ENCODE measurements at regions not wholly inside any gene's neighbourhood (a gene's known extent, or its start where the extent isn't known, plus 50 kb on each side); places are given as distances from the start of the nearest gene placed in this dataset.

DNA sequence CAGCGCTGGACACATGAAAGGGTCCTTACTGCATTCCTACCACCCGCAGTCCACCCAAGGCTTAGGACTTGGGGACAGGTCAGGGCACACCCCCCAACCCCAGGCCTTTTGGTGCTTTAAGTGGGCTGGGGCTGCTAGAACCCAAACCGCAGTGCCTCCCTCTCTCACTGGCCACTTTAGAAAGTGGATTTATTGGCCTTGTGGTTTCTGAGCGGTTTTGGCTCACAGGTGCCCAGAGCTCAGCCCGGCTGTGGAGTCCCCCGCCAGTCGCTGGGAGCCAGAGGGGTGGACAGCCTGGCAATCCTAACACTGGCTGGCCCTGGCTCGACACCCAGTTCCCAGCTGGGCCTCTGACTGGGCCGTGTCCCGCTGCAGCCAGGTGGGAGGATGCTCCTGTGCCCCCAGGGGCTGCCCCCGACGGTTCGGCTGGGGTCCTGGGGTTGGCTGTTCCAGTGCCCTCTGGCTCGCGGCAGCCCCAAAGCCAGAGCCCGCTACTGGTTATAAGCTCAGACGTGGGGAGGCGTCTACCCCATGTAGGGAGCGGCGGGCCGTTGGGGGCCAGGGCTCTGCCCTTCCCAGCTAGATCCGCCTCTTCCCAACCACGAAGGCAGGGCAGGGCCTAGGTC is 65.2 kb upstream of the RNU6ATAC start:
- no peak overlapping the region for H2BK120ac ChIP-seq (ENCODE audit: low read depth, low read length)
- no peak overlapping the region for H3K4ac ChIP-seq (ENCODE audit: low read depth, low read length)
- H4K91ac ChIP-seq (ENCODE audit: insufficient read depth, low read depth, low read length), result peak overlapping the region; percentile 43; the same call in 1 of the 2 replicates
- H3K9me1 ChIP-seq (ENCODE audit: insufficient read depth, low read length), result peaks cover 7% of the 10 kb centered on the region
- peak overlapping the region; percentile 55 for H2AK9ac ChIP-seq (replicated peaks; ENCODE audit: low read depth, low read length, poor library complexity)
- H2BK5ac ChIP-seq (ENCODE audit: low read depth, low read length, poor library complexity, severe bottlenecking), result no peak overlapping the region
- H3K4me1 ChIP-seq (ENCODE audit: control insufficient read depth, insufficient read depth, low read length), result peaks cover 27% of the 10 kb centered on the region
- no peak overlapping the region for H2AFZ ChIP-seq (replicated peaks; ENCODE audit: low read length, poor library complexity)
- no peak for TF ChIP-seq USF2 (IDR thresholded peaks at IDR 0.05; ENCODE audit: low read depth, low read length)
- TF ChIP-seq POLR2A (IDR thresholded peaks at IDR 0.05; ENCODE audit: low read depth, low read length), result no peak
- TF ChIP-seq NFE2L2 (IDR thresholded peaks at IDR 0.05; ENCODE audit: low read depth, low read length), result no peak
- no peak for TF ChIP-seq BHLHE40 (IDR thresholded peaks at IDR 0.05; ENCODE audit: low read depth, low read length)
- no peak for TF ChIP-seq MXI1 (IDR thresholded peaks at IDR 0.05; ENCODE audit: borderline replicate concordance, low read depth, low read length)
- no peak for TF ChIP-seq RAD21 (IDR thresholded peaks at IDR 0.05; ENCODE audit: low read length)
- TF ChIP-seq ELK1 (IDR thresholded peaks at IDR 0.05; ENCODE audit: borderline replicate concordance, low read depth, low read length), result no peak
- no peak for TF ChIP-seq RFX5 (IDR thresholded peaks at IDR 0.05; ENCODE audit: low read depth, low read length)
- TF ChIP-seq, protein P1, sequence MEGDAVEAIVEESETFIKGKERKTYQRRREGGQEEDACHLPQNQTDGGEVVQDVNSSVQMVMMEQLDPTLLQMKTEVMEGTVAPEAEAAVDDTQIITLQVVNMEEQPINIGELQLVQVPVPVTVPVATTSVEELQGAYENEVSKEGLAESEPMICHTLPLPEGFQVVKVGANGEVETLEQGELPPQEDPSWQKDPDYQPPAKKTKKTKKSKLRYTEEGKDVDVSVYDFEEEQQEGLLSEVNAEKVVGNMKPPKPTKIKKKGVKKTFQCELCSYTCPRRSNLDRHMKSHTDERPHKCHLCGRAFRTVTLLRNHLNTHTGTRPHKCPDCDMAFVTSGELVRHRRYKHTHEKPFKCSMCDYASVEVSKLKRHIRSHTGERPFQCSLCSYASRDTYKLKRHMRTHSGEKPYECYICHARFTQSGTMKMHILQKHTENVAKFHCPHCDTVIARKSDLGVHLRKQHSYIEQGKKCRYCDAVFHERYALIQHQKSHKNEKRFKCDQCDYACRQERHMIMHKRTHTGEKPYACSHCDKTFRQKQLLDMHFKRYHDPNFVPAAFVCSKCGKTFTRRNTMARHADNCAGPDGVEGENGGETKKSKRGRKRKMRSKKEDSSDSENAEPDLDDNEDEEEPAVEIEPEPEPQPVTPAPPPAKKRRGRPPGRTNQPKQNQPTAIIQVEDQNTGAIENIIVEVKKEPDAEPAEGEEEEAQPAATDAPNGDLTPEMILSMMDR (conservative IDR thresholded peaks at IDR 0.05; ENCODE audit: low read depth, low read length), result no peak
- no peak for TF ChIP-seq CEBPB (IDR thresholded peaks at IDR 0.05; ENCODE audit: low read depth, low read length)
- no peak for TF ChIP-seq MAZ (IDR thresholded peaks at IDR 0.05; ENCODE audit: borderline replicate concordance, low read depth, low read length)
- TF ChIP-seq CHD1 (IDR thresholded peaks at IDR 0.05; ENCODE audit: low read depth, low read length), result no peak
- no peak for TF ChIP-seq MAFK (IDR thresholded peaks at IDR 0.05; ENCODE audit: low read depth, low read length)
- no peak for TF ChIP-seq SMC3 (IDR thresholded peaks at IDR 0.05; ENCODE audit: low read depth, low read length)
- TF ChIP-seq RCOR1 (IDR thresholded peaks at IDR 0.05; ENCODE audit: insufficient replicate concordance, low read length), result no peak
- no peak for TF ChIP-seq FOS (IDR thresholded peaks at IDR 0.05; ENCODE audit: low read depth, low read length)
- BruUV-seq (replicated peaks), result no TSS peak
- dilution Hi-C loops (cut with HindIII; ENCODE audit: low sequenced_read_pairs, unreplicated experiment) (no loop called here), intact Hi-C loops (cut with micrococcal nuclease) (no loop called here), in situ Hi-C loops (cut with MboI; ENCODE audit: low sequenced_read_pairs) (no loop called here)
- no peak overlapping the region for H4K5ac ChIP-seq (ENCODE audit: low read depth, low read length)
- H3K27ac ChIP-seq (ENCODE audit: insufficient read depth, low read length), result no peak overlapping the region
- H2BK20ac ChIP-seq (ENCODE audit: low read depth, low read length), result peak overlapping the region; percentile 67; the same call in 1 of the 2 replicates
- H3K9me3 ChIP-seq (ENCODE audit: control insufficient read depth, insufficient read depth, low read length), result no peaks in the 10 kb centered on the region
- H4K8ac ChIP-seq (ENCODE audit: low read depth in 2 of 2, low read length in 2 of 2), result no peak overlapping the region
- no peaks in the 10 kb centered on the region for H3K79me1 ChIP-seq (ENCODE audit: low read depth in 1 of 2, low read length in 2 of 2)
- H3K36me3 ChIP-seq (ENCODE audit: control insufficient read depth, insufficient read depth, low read length), result no peaks in the 10 kb centered on the region
- CTCF ChIA-PET, result no interaction called here
- POLR2A ChIA-PET (ENCODE audit: unreplicated experiment), result no interaction called here
- H4K20me1 ChIP-seq (ENCODE audit: insufficient read depth, low read length), result no peaks in the 10 kb centered on the region
- H3K4me3 ChIP-seq (ENCODE audit: insufficient read depth, low read depth, low read length), result no peak overlapping the region
- no peak overlapping the region for H3K14ac ChIP-seq (replicated peaks; ENCODE audit: low read depth, low read length)
- no peak overlapping the region for H3K56ac ChIP-seq (ENCODE audit: extremely low read depth, insufficient read depth, low read length)
- no peak overlapping the region for H3K4me2 ChIP-seq (ENCODE audit: low read depth, low read length)
- DNase-seq (no peak), ATAC-seq (ENCODE audit: low read depth) (no peak)
- H2AK5ac ChIP-seq (ENCODE audit: low read depth, low read length), result peak overlapping the region; percentile 77
- no peak overlapping the region for H2BK15ac ChIP-seq (ENCODE audit: low read depth, low read length)
- 83% methylated on average over 10 of the region's 23 CpGs; no CpG with 5 or more reads in 1 of the 2 experiments for WGBS, 2 experiments (ENCODE audit: extremely low coverage in 2 of 2, insufficient read length in 1 of 2)
- H3K23ac ChIP-seq (ENCODE audit: low read depth, low read length), result no peak overlapping the region
- no peak overlapping the region for H3K18ac ChIP-seq (ENCODE audit: low read depth, low read length)
- no peaks in the 10 kb centered on the region for H3K27me3 ChIP-seq (ENCODE audit: control insufficient read depth, insufficient read depth, low read length)
- no peak overlapping the region for H3K9ac ChIP-seq (ENCODE audit: low read depth, low read length)
